ENCODE measurements at regions not wholly inside any gene's neighbourhood (a gene's known extent, or its start where the extent isn't known, plus 50 kb on each side); places are given as distances from the start of the nearest gene placed in this dataset.

- H3K4me3 Mint-ChIP-seq, result no peak overlapping the region
- H3K4me1 Mint-ChIP-seq, result no peaks in the 10 kb centered on the region
- peaks cover 2% of the 10 kb centered on the region for H3K27me3 Mint-ChIP-seq (ENCODE audit: low read depth, poor library complexity)
These were observed 437.3 kb upstream of the SEMA3A start for GRCh38 chr7:84631913-84632312.

DNA sequence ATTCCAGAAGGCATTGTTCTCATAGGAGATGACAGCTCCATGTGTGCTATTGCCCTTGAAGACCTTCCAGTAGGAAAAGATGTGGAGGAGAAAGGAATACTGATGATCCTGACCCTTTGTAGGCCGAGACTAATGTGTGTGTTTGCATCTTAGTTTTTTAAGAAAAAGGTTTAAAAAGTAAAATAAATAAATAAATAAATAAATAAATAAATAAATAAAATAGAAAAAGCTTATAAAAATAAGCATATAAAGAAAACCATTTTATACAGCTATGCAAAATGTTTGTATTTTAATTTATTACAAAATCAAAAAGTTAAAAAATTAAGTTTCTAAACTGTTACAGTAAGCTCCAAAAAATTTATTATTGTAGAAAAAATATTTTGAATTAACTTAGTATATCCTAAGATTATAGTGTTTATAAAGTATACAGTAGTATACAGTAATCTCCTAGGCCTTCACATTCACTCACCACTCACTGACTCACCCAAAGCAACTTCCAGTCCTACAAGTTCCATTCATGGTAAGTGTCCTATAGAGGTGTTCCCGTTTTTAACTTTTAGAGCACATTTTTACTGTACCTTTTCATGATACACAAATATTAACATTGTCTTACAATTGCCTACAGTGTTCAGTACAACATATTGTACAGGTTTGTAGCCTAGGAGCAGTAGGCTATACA is 435.2 kb upstream of the SEMA3A start:
- Mint-ChIP-seq H3K36me3 (ENCODE audit: low read depth) (no peaks in the 10 kb centered on the region), H3K4me1 (no peaks in the 10 kb centered on the region), H3K4me3 (no peak overlapping the region), H3K27ac (no peak overlapping the region), H3K9me3 (peaks cover 35% of the 10 kb centered on the region), H3K27me3 (ENCODE audit: low read depth, poor library complexity) (peaks cover 2% of the 10 kb centered on the region)
- TF ChIP-seq CTCF (IDR thresholded peaks at IDR 0.05), result no peak
- DNase-seq, result no peak

More at GRCh38 chr7:84631913-84632312, 437.3 kb upstream of the SEMA3A start:
- peaks cover 53% of the 10 kb centered on the region for H3K9me3 Mint-ChIP-seq
- no peak for DNase-seq
- no peak for TF ChIP-seq CTCF (IDR thresholded peaks at IDR 0.05)
- no peak overlapping the region for H3K27ac Mint-ChIP-seq
- peaks cover 5% of the 10 kb centered on the region for H3K36me3 Mint-ChIP-seq (ENCODE audit: low read depth)

DNA sequence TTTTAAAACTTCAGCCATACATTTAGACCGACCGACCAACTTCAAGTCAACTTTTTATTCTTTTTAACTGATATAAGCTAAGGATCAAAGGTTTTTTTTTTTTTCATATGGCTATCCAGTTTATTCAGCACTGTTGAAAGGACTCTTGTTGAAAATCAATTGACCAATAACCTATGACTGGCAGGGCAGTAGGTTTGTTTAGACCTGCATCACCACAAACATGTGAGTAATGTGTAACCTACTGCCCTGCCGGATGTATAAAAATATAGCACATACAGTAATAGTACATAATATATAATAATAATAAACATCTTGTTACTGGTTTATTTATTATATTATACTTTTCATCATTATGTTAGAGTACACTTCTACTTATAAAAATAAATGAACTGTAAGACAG is 434.6 kb upstream of the SEMA3A start:
- TF ChIP-seq CTCF (IDR thresholded peaks at IDR 0.05), result no peak
- H3K4me1 Mint-ChIP-seq, result no peaks in the 10 kb centered on the region
- no peak overlapping the region for H3K4me3 Mint-ChIP-seq

DNA sequence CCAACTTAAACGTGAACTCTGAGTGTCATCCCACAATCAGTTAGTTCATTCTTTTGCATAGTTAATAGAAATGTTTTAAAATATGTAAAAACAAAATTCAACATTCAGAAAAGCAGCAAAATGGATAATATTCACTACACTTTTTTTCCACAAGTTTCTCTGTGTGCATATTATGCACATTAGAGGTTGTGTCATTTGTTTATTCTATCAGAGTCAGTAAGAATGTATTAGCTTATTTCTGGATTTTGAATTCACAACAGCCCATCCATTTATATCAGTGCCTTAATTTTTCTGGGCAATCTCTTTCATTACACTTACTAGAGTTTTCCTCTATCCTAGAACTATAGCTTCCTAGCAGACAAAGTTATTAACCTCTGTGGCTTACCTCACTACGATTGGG is 432.7 kb upstream of the SEMA3A start:
- Mint-ChIP-seq H3K27ac (no peak overlapping the region), H3K9me3 (peaks cover 14% of the 10 kb centered on the region), H3K36me3 (ENCODE audit: low read depth) (no peaks in the 10 kb centered on the region), H3K27me3 (ENCODE audit: low read depth, poor library complexity) (no peaks in the 10 kb centered on the region), H3K4me1 (no peaks in the 10 kb centered on the region), H3K4me3 (no peak overlapping the region)
- no peak for DNase-seq
- no peak for TF ChIP-seq CTCF (IDR thresholded peaks at IDR 0.05)

More for the DNA sequence above, 434.6 kb upstream of the SEMA3A start:
- DNase-seq, result no peak
- no peaks in the 10 kb centered on the region for H3K27me3 Mint-ChIP-seq (ENCODE audit: low read depth, poor library complexity)
- peaks cover 31% of the 10 kb centered on the region for H3K9me3 Mint-ChIP-seq
- no peaks in the 10 kb centered on the region for H3K36me3 Mint-ChIP-seq (ENCODE audit: low read depth)
- H3K27ac Mint-ChIP-seq, result no peak overlapping the region

- no peak for DNase-seq
- no peak for TF ChIP-seq CTCF (IDR thresholded peaks at IDR 0.05)
- H3K9me3 Mint-ChIP-seq, result no peaks in the 10 kb centered on the region
- H3K27ac Mint-ChIP-seq, result no peak overlapping the region
- H3K36me3 Mint-ChIP-seq (ENCODE audit: low read depth), result no peaks in the 10 kb centered on the region
- no peak overlapping the region for H3K4me3 Mint-ChIP-seq
- no peaks in the 10 kb centered on the region for H3K27me3 Mint-ChIP-seq (ENCODE audit: low read depth, poor library complexity)
- H3K4me1 Mint-ChIP-seq, result no peaks in the 10 kb centered on the region
These were observed 430.3 kb upstream of the SEMA3A start for GRCh38 chr7:84624927-84625326.

DNA sequence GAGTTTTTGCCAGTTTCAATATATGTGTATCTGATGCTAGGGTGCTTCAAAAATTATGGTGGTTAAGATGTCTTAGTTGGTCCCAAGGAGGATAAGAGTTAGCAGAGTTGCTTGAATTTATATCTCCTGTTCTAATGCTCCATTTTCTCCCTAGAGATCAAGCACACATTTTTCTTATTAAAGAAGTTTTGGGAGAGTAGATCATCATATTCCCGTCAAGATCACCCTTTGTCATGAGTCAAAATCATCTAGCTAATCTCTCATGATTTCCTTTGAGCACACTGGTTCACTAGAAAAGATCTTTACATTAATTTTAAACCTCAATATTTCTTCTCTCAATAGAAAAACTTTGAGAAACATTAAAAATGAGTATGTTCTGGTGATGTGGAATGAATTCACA is 429.9 kb upstream of the SEMA3A start:
- H3K4me3 Mint-ChIP-seq, result no peak overlapping the region
- no peak overlapping the region for H3K27ac Mint-ChIP-seq
- no peaks in the 10 kb centered on the region for H3K27me3 Mint-ChIP-seq (ENCODE audit: low read depth, poor library complexity)
- no peak for DNase-seq
- H3K9me3 Mint-ChIP-seq, result no peaks in the 10 kb centered on the region
- H3K36me3 Mint-ChIP-seq (ENCODE audit: low read depth), result no peaks in the 10 kb centered on the region
- TF ChIP-seq CTCF (IDR thresholded peaks at IDR 0.05), result no peak
- H3K4me1 Mint-ChIP-seq, result no peaks in the 10 kb centered on the region

Data from nephron progenitor cell (in vitro differentiated cells).